D721Med (cell line): ENCODE measurements at regions not wholly inside any gene's neighbourhood (a gene's known extent, or its start where the extent isn't known, plus 50 kb on each side); places are given as distances from the start of the nearest gene placed in this dataset.
A peak's percentile ranks its signal among the peaks of the same experiment; 100 is the strongest.

ENCODE experiments used
- DNase-seq: peaks from one replicate; pipeline ENCODE4 v3.0.0; 2011; ENCODE audit warnings: low spot score; ENCODE audit not compliant: insufficient read length
- FAIRE-seq: peaks from 2 replicates; lab custom pipeline; 2011; peaks lifted over from hg19 to GRCh38; lab: Jason Lieb, UNC
- TF ChIP-seq, protein P1 (sequence below): IDR thresholded peaks from 2 replicates; pipeline ENCODE4 v1.5.1; 2012; ENCODE audit warnings: mild to moderate bottlenecking, control low read depth; ENCODE audit not compliant: insufficient read depth; ENCODE audit errors: missing control alignments

DNA sequence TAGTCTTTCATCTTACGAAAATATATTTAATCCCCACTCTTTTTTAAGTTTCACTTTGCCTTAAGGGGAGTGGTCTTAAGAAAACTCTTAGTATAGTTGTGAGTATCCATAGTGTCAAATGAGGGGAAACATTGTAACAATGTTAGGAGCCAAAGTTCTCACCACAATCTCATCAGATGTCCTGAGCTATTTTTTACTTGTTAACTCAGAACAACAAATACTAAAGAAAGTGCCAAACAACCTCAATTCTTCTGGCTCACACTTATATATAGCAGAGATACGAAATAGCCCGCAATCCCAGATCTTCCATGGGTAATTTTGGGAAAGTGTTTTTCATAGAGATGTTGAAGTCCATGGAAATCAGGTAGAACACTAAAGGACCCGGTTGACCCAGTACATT is 194.0 kb upstream of the DMRT1 start:
- peak; percentile 51 for FAIRE-seq

DNA sequence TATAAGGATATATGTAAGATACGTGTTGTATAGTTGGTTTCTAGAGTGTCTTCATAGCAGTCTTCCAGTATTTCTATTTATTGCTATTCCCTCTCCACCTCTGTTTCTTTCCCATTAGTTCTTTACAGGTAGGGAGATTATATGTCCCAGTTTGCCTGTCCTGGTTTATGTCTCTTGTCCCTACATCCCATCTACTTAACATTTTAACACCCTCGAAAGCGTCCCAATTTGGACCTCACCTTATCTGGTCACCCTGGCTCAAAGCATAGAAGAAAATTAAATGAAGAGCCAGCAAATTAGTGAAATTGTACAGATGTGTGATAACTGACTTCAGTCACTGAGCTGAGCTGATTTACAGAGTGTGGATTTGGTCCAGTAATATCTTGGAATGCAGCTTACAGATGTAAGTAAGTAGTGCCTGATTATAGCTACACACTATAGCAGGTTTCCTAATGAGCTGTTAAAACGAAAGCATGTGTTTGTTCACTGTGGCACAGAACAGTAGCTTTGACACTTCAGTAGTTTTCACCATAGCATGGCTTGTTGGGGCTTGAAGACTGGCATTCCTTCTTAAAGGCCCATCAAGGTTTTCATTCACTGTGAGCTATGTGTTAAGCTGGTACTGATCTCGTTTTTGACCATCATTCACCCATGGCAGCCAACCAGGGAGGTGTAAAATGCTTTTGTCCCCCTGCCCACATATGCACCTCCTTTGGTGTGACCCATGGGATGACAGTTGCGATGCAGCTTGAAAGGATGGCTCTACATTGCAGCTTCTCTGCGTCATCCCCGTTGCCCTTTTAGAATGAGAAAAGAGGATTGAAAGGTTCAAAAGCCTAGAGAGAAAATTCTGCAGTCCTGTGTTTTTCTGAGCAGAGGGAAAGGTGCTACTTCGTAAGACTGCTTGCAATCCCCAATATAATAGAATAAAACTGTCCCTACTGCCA is 192.1 kb upstream of the DMRT1 start:
- TF ChIP-seq, protein P1, sequence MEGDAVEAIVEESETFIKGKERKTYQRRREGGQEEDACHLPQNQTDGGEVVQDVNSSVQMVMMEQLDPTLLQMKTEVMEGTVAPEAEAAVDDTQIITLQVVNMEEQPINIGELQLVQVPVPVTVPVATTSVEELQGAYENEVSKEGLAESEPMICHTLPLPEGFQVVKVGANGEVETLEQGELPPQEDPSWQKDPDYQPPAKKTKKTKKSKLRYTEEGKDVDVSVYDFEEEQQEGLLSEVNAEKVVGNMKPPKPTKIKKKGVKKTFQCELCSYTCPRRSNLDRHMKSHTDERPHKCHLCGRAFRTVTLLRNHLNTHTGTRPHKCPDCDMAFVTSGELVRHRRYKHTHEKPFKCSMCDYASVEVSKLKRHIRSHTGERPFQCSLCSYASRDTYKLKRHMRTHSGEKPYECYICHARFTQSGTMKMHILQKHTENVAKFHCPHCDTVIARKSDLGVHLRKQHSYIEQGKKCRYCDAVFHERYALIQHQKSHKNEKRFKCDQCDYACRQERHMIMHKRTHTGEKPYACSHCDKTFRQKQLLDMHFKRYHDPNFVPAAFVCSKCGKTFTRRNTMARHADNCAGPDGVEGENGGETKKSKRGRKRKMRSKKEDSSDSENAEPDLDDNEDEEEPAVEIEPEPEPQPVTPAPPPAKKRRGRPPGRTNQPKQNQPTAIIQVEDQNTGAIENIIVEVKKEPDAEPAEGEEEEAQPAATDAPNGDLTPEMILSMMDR: no peak
- DNase-seq (no peak), FAIRE-seq (peak; percentile 76)

More for the DNA sequence above, 194.0 kb upstream of the DMRT1 start:
- DNase-seq: no peak
- TF ChIP-seq, protein P1: no peak

DNA sequence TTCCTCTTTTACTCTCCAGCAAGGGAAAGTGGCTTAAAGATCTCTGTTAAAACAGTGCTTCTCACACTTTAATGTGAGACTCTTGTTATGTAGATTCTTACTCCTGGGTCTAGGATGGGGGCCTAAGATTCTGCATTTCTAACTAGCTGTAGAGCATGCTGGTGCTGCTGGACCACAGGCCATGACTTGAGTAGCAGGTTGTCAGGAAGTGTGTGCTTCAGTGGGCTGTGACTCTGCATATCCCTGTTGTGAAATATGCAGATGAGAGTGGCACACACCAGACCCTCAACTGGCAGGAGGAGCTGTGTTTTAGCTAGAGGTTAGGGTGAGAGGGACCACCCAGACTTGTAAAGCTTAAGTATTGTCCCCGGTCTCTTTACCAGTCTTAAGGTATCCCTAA is 191.1 kb upstream of the DMRT1 start:
- FAIRE-seq (no peak), DNase-seq (no peak)
- TF ChIP-seq, protein P1: no peak

DNA sequence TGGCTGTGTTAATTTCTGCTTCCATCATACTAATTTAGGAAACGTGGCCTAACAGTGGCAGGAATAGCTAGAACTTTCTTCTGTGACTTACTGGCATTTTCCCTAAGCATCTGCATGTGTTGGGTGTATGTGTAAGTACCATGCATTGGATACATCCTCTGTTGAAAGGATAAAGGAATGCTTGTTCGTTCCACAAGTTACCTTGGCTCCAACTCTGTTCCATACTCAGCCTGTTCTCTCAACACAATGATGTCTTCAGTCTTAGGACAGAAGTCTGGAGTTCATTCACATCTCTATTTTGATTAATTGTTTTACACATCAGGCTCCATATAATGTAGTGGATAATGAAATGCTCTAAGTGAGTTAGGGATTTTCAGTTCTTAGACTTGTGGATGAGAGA is 190.1 kb upstream of the DMRT1 start:
- TF ChIP-seq, protein P1: no peak
- DNase-seq (no peak), FAIRE-seq (no peak)

DNA sequence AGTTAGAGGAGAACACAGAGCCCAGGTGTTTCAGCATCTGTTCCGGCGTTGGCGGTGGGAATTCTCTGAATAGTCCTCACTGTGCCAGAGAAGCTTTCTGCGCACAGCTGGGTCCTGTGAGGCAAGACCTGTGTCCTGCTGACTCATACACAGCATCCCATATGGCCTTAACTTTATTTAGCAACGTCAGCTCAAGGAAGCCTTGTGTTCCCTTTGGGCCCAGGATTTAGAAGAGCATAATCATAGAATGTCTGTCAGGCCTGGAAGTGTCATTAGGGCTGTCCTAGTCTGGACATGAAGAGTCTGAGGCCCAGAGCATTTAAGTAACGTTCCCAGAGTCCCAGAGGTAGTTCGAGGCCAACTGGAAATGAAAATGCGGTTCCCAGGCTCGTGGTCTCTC is 188.6 kb upstream of the DMRT1 start:
- DNase-seq: no peak
- TF ChIP-seq, protein P1: no peak
- FAIRE-seq: no peak

DNA sequence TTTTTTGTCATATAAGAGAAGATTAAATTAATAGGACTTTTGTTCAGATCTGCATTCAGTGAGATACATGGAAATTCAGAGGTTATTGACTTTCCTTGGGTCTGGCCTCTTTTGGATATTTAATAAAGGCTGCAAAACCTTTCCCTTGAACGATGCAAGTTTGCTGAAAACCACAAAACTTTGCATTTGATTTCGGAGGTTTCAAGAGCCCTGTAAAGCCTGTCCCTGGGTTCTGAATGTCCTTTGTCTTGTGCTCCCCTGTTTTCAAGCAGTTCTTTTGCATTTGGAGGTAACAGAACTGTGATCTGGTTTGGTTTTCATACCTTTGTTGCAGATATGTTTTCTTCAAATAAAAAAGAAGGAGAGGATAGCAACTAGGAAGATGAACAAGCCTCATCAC is 188.1 kb upstream of the DMRT1 start:
- no peak for FAIRE-seq
- DNase-seq: no peak
- TF ChIP-seq, protein P1: no peak

DNA sequence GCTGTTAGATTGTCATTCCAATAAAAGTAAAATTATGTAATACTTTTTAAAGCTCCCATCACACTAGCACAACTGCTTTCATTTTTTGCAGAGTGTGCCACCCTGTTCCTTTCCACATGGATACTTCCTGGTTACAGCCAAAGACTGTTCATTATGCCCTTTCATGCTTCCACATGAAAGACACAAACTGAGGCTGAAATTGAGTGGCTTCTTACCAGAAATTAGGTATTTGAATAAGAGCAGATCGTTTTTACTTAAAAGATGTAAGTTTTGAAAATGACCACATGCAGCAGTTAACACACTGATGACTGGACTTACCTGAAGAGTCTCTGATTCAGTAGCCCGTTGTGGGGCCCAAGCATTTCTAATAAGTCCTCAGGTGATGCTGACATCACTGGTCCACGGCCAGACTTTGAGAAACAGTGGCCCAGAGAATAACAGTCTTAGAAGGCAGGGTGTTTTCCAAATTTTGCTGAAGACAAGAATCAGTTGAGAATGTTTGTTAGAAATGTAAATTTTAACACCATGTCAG is 187.6 kb upstream of the DMRT1 start:
- TF ChIP-seq, protein P1: no peak
- DNase-seq (no peak), FAIRE-seq (no peak)
